K562 (cell line): ENCODE measurements at regions not wholly inside any gene's neighbourhood (a gene's known extent, or its start where the extent isn't known, plus 50 kb on each side); places are given as distances from the start of the nearest gene placed in this dataset.

ENCODE experiments used
- ATAC-seq: fragments of 200-7000 bp; cut with Tn5 transposase; 3 replicates; pipeline ENCODE4 v1.9.1; 2020; ENCODE audit warnings: moderate library complexity
- BruUV-seq: library from RNA; stranded (reverse); fragments of 400-500 nt; replicated peaks from 2 replicates; lab custom pipeline; 2021; lab: Mats Ljungman, UMichigan
- CTCF ChIA-PET: fragments of 300-600 bp; formaldehyde crosslinking; extraction: SDS; loops from one replicate; lab custom pipeline; 2021; ENCODE audit warnings: low intra/inter-chr PET ratio; lab: Yijun Ruan, JAX
- POLR2A ChIA-PET: fragments of 300-600, 350-650 bp; sonication (Branson Sonifier 250); formaldehyde crosslinking; extraction: SDS; loops from one replicate; lab custom pipeline; 2021; ENCODE audit warnings: antibody characterized with exemption, inconsistent platforms; lab: Yijun Ruan, JAX
- DNase-seq, 4 experiments: peaks; one replicate each; pipeline versions ENCODE4 v3.0.0 to v3.0.0-alpha.2; 2011 to 2018; ENCODE audit warnings: low spot score in 3 of 4, mixed read lengths in 3 of 4; ENCODE audit errors: extremely low read depth in 1 of 4
- FAIRE-seq: peaks from 2 replicates; lab custom pipeline; 2011; peaks lifted over from hg19 to GRCh38; lab: Jason Lieb, UNC
- H2AFZ ChIP-seq: 2 replicates; pipeline ENCODE4 v1.6.0; 2011; ENCODE audit warnings: low read depth, low read length, control low read depth, inconsistent platforms
- H3K27ac ChIP-seq: fragments of 200-600 bp; 3 replicates; pipeline ENCODE4 v1.8.0; 2011; ENCODE audit warnings: low read depth, mild to moderate bottlenecking, control low read depth, inconsistent platforms, low read length, moderate library complexity, mixed read lengths; ENCODE audit errors: extremely low read depth
- H3K27me3 ChIP-seq, 2 experiments: fragments of 300-600 bp in 1 of 2; 2 replicates in 1 of 2; 3 replicates in 1 of 2; pipeline versions ENCODE4 v1.6.0 to v1.8.0; 2011; ENCODE audit warnings: inconsistent platforms in 2 of 2, low read length in 2 of 2, mild to moderate bottlenecking in 1 of 2, mixed read lengths in 1 of 2, moderate library complexity in 1 of 2; ENCODE audit not compliant: control insufficient read depth in 2 of 2, insufficient read depth in 2 of 2
- H3K36me3 ChIP-seq: fragments of 300-600 bp; 3 replicates; pipeline ENCODE4 v1.8.0; 2011; ENCODE audit warnings: mild to moderate bottlenecking, low read length, inconsistent platforms; ENCODE audit not compliant: control insufficient read depth, insufficient read depth
- H3K4me1 ChIP-seq, 2 experiments: fragments of 200-600 bp in 1 of 2; replicated peaks in 1 of 2; 2 replicates in 1 of 2; 3 replicates in 1 of 2; pipeline versions ENCODE4 v1.5.1 to v1.8.0; 2011; ENCODE audit warnings: inconsistent platforms in 2 of 2, low read length in 2 of 2, mild to moderate bottlenecking in 1 of 2, mixed read lengths in 1 of 2, moderate library complexity in 1 of 2; ENCODE audit not compliant: control insufficient read depth in 2 of 2, insufficient read depth in 2 of 2
- H3K4me2 ChIP-seq: 2 replicates; pipeline ENCODE4 v1.6.1; 2011; ENCODE audit warnings: low read length, control low read depth, inconsistent platforms, mixed read lengths; ENCODE audit not compliant: insufficient read depth
- H3K4me3 ChIP-seq: fragments of 200-600 bp; sonication (generic), shearing (Covaris generic); 2 replicates; pipeline ENCODE4 v1.5.1; 2016; ENCODE audit warnings: control low read depth, inconsistent platforms
- H3K79me2 ChIP-seq: fragments of 200-600 bp; 3 replicates; pipeline ENCODE4 v1.8.0; 2011; ENCODE audit warnings: low read length, inconsistent platforms; ENCODE audit not compliant: control insufficient read depth, insufficient read depth
- H3K9ac ChIP-seq, 2 experiments: 2 replicates each; pipeline versions ENCODE4 v1.6.0 to v1.6.1; 2011; ENCODE audit warnings: low read depth in 2 of 2, low read length in 2 of 2, control low read depth in 1 of 2, inconsistent platforms in 1 of 2, mild to moderate bottlenecking in 1 of 2, mixed read lengths in 1 of 2; ENCODE audit not compliant: insufficient read depth in 1 of 2
- H3K9me1 ChIP-seq: one replicate; pipeline ENCODE4 v1.6.0; 2011; ENCODE audit warnings: inconsistent platforms, mild to moderate bottlenecking, low read length, moderate library complexity; ENCODE audit not compliant: control insufficient read depth, insufficient read depth
- H3K9me3 ChIP-seq: replicated peaks from 2 replicates; pipeline ENCODE4 v1.5.1; 2011; ENCODE audit warnings: low read depth, low read length, inconsistent platforms; ENCODE audit not compliant: control insufficient read depth, insufficient read depth
- H4K20me1 ChIP-seq: replicated peaks from 2 replicates; pipeline ENCODE4 v1.6.1; 2011; ENCODE audit warnings: low read length, inconsistent platforms, mixed read lengths; ENCODE audit not compliant: control insufficient read depth, insufficient read depth
- CBFA2T3 ChIP-seq: fragments of 450-650 bp; IDR thresholded peaks from 2 replicates; pipeline ENCODE4 v1.6.1; 2017
- CBX8 ChIP-seq: fragments of 200-600 bp; sonication (generic); IDR thresholded peaks from 2 replicates; pipeline ENCODE4 v1.6.1; 2012; ENCODE audit warnings: borderline replicate concordance, mixed run types, low read depth, mild to moderate bottlenecking, moderate library complexity, mixed read lengths, low read length, control low read depth, inconsistent platforms; ENCODE audit not compliant: poor library complexity, severe bottlenecking; ENCODE audit errors: extremely low read depth
- FOSL1 ChIP-seq: fragments of 200-800 bp; sonication (Bioruptor generic); conservative IDR thresholded peaks from 2 replicates; pipeline ENCODE4 v1.6.1; 2016; ENCODE audit warnings: missing genetic modification characterization, missing compliant biosample characterization
- KAT7 ChIP-seq: sonication (generic); formaldehyde crosslinking; IDR thresholded peaks from 2 replicates; pipeline ENCODE4 v1.8.0; 2022; ENCODE audit warnings: missing genetic modification reagents, mild to moderate bottlenecking, borderline replicate concordance
- KLF16 ChIP-seq: IDR thresholded peaks from 2 replicates; pipeline ENCODE4 v1.6.1; 2016; ENCODE audit warnings: antibody characterized with exemption
- MCM2 ChIP-seq: fragments of 450-650 bp; IDR thresholded peaks from 2 replicates; pipeline ENCODE4 v1.6.1; 2017; ENCODE audit warnings: low read depth, mild to moderate bottlenecking
- PHTF2 ChIP-seq: fragments of 250-450 bp; sonication (Bioruptor Pico); IDR thresholded peaks from 2 replicates; pipeline ENCODE4 v1.5.0; 2021; ENCODE audit warnings: mild to moderate bottlenecking
- POLR3A ChIP-seq: IDR thresholded peaks from 2 replicates; pipeline ENCODE4 v1.6.1; 2011; ENCODE audit warnings: borderline replicate concordance, mild to moderate bottlenecking, moderate library complexity; ENCODE audit not compliant: insufficient read length, insufficient read depth; ENCODE audit errors: extremely low read depth
- RFX5 ChIP-seq: IDR thresholded peaks from 2 replicates; pipeline ENCODE4 v1.6.1; 2011; ENCODE audit warnings: low read depth, mild to moderate bottlenecking, improper control_type of control experiment, low read length
- TCF7 ChIP-seq: sonication (generic); IDR thresholded peaks from 2 replicates; pipeline ENCODE4 v1.6.1; 2016; ENCODE audit warnings: antibody characterized with exemption, borderline replicate concordance
- WGBS: fragments of 100-300 bp; shearing (Covaris generic); methylation state at CpG from one replicate; pipeline ENCODE4 v1.1.6; 2016; ENCODE audit warnings: low coverage, mixed read lengths; ENCODE audit not compliant: insufficient coverage; ENCODE audit errors: missing lambda C conversion rate; 5-methylcytosine and 5-hydroxymethylcytosine counted together
- in situ Hi-C: fragments of 300-500 bp; cut with MboI; formaldehyde crosslinking; loops from 4 replicates; pipeline ENCODE4 v1.15.0; 2018; ENCODE audit warnings: inconsistent platforms, mixed read lengths
- intact Hi-C: fragments of 100-400 bp; cut with micrococcal nuclease; formaldehyde crosslinking; loops from 2 replicates; pipeline ENCODE4 v1.14.2; 2022
- TF ChIP-seq, protein P1 (sequence below): fragments of 450-650 bp; IDR thresholded peaks from 2 replicates; pipeline ENCODE4 v1.6.1; 2016; ENCODE audit warnings: mild to moderate bottlenecking
- TF ChIP-seq, protein P2 (sequence below): fragments of 250-450 bp; sonication (Bioruptor Pico); IDR thresholded peaks from 2 replicates; pipeline ENCODE4 v1.4.0; 2020; ENCODE audit warnings: borderline replicate concordance

DNA sequence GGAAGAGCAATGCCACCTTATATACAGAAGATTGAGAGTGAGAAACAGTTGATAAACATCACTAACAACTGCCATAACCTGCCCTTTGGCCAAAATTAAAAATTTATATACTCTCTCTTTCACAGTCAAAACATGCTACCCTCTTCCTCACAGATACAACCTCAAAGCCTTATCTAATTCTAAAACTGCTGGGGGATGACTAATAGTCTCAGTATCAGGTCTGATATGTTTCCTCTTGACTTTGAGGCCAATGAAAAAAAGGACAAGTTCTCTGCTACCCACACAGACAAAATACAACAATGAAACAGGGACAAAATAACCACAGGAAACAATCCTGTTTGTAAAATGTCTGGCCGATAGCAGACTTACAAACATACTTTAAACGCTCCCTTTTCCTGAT, 485.6 kb upstream of the NUDT12 start:
- Histone ChIP-seq H3K4me2 (no peak overlapping the region), H3K9me1 (no peaks in the 10 kb centered on the region), H3K4me3 (no peak overlapping the region), H3K36me3 (no peaks in the 10 kb centered on the region), H3K4me1 (no peaks in the 10 kb centered on the region; a peak in 1 of 5 replicates), H2AFZ (no peak overlapping the region), H4K20me1 (no peaks in the 10 kb centered on the region), H3K27me3 (peaks cover 0 to 7% of the 10 kb centered on the region in 2 experiments; a peak in 2 of 5 replicates), H3K9ac (no peak overlapping the region), H3K79me2 (no peaks in the 10 kb centered on the region), H3K9me3 (no peaks in the 10 kb centered on the region), H3K27ac (no peak overlapping the region)
- no TSS peak for BruUV-seq
- in situ Hi-C loops (no loop called here), intact Hi-C loops (loop anchor here (2.0 kb wide), 1 partner anchor 131 kb away; no protein-coding TSS in a partner anchor)
- ATAC-seq (no peak), DNase-seq (no peak), FAIRE-seq (peak; percentile 6)
- peak; percentile 69 for TF ChIP-seq FOSL1
- TF ChIP-seq CBFA2T3: peak; percentile 13; the same call in 1 of the 2 replicates
- TF ChIP-seq, protein P1, sequence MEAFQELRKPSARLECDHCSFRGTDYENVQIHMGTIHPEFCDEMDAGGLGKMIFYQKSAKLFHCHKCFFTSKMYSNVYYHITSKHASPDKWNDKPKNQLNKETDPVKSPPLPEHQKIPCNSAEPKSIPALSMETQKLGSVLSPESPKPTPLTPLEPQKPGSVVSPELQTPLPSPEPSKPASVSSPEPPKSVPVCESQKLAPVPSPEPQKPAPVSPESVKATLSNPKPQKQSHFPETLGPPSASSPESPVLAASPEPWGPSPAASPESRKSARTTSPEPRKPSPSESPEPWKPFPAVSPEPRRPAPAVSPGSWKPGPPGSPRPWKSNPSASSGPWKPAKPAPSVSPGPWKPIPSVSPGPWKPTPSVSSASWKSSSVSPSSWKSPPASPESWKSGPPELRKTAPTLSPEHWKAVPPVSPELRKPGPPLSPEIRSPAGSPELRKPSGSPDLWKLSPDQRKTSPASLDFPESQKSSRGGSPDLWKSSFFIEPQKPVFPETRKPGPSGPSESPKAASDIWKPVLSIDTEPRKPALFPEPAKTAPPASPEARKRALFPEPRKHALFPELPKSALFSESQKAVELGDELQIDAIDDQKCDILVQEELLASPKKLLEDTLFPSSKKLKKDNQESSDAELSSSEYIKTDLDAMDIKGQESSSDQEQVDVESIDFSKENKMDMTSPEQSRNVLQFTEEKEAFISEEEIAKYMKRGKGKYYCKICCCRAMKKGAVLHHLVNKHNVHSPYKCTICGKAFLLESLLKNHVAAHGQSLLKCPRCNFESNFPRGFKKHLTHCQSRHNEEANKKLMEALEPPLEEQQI: no peak
- CTCF ChIA-PET: no interaction called here
- WGBS: 8% methylated on average over 2 of the region's 2 CpGs
- POLR2A ChIA-PET: no interaction called here

DNA sequence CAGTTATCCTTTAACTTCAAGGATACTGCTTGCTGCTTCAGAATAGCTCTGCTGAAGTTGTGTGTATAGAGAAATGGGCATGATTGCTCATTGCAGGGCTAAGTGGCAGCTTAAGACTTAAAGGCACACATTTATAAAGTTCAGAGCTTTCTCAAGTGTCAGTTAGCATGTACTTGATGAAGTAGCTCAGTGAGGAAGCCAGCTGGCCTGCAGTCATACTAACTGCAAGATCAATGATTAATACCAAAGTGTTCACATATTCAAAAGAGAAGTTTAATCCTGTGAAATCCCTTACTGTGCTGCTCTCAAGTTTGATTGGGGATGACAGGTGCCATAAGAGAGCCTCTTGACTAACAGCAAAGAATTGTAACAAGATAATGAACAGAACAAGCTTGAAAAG, 483.4 kb upstream of the NUDT12 start:
- ChIA-PET CTCF (no interaction called here), POLR2A (interaction anchor here (0.6 kb wide), 1 partner anchor 467 kb away, joined by 3 read pairs; no protein-coding TSS in a partner anchor)
- FAIRE-seq: no peak
- Histone ChIP-seq H3K27ac (no peak overlapping the region), H3K36me3 (no peaks in the 10 kb centered on the region), H3K4me3 (no peak overlapping the region), H3K79me2 (no peaks in the 10 kb centered on the region), H3K27me3 (peaks cover 0 to 7% of the 10 kb centered on the region in 2 experiments; a peak in 2 of 5 replicates), H3K4me1 (no peaks in the 10 kb centered on the region; a peak in 1 of 5 replicates), H2AFZ (no peak overlapping the region), H4K20me1 (no peaks in the 10 kb centered on the region), H3K4me2 (no peak overlapping the region), H3K9me1 (no peaks in the 10 kb centered on the region), H3K9me3 (no peaks in the 10 kb centered on the region), H3K9ac (no peak overlapping the region)
- DNase-seq: no peak
- no TSS peak for BruUV-seq
- intact Hi-C loops (no loop called here), in situ Hi-C loops (no loop called here)
- no peak for ATAC-seq
- no peak for TF ChIP-seq TCF7
- no peak for TF ChIP-seq POLR3A
- no peak for TF ChIP-seq PHTF2
- no peak for TF ChIP-seq MCM2
- TF ChIP-seq, protein P2, sequence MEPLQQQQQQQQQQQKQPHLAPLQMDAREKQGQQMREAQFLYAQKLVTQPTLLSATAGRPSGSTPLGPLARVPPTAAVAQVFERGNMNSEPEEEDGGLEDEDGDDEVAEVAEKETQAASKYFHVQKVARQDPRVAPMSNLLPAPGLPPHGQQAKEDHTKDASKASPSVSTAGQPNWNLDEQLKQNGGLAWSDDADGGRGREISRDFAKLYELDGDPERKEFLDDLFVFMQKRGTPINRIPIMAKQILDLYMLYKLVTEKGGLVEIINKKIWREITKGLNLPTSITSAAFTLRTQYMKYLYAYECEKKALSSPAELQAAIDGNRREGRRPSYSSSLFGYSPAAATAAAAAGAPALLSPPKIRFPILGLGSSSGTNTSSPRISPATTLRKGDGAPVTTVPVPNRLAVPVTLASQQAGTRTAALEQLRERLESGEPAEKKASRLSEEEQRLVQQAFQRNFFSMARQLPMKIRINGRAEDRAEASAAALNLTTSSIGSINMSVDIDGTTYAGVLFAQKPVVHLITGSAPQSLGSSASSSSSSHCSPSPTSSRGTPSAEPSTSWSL: no peak
- no peak for TF ChIP-seq CBX8
- TF ChIP-seq RFX5: no peak
- no peak for TF ChIP-seq KAT7 (CRISPR knock-in tag)
- no peak for TF ChIP-seq KLF16
